SK-N-SH (cell line): ENCODE measurements at regions not wholly inside any gene's neighbourhood (a gene's known extent, or its start where the extent isn't known, plus 50 kb on each side); places are given as distances from the start of the nearest gene placed in this dataset.

Experiments
- CTCF ChIA-PET: fragments of 300-600, 350-600 bp; formaldehyde crosslinking; extraction: SDS; loops from one replicate; lab custom pipeline; 2021; lab: Yijun Ruan, JAX
- POLR2A ChIA-PET: fragments of 350-600 bp; sonication (Branson Sonifier 250); formaldehyde crosslinking; extraction: SDS; loops from one replicate; lab custom pipeline; 2020; ENCODE audit warnings: antibody characterized with exemption, inconsistent platforms; lab: Yijun Ruan, JAX
- DNase-seq: peaks from one replicate; pipeline ENCODE4 v3.0.0; 2012
- H2AFZ ChIP-seq: fragments of 200-600 bp; sonication (generic); 2 replicates; pipeline ENCODE4 v1.8.1; 2016; ENCODE audit warnings: antibody characterized with exemption, mild to moderate bottlenecking, low read depth
- H3F3A ChIP-seq: fragments of 200-600 bp; sonication (generic); replicated peaks from 2 replicates; pipeline ENCODE3; 2016; ENCODE audit warnings: antibody characterized with exemption, mild to moderate bottlenecking; ENCODE audit not compliant: insufficient read depth
- H3K27ac ChIP-seq, 2 experiments: fragments of 200-500 bp in 1 of 2; fragments of 200-600 bp in 1 of 2; sonication (Bioruptor generic) in 1 of 2; sonication (generic), shearing (Covaris generic) in 1 of 2; 2 replicates each; pipeline versions ENCODE4 v1.5.1 to v1.6.1; 2014 to 2016; ENCODE audit warnings: low read depth in 2 of 2, inconsistent platforms in 1 of 2, low read length in 1 of 2, mild to moderate bottlenecking in 1 of 2, mixed read lengths in 1 of 2
- H3K27me3 ChIP-seq: fragments of 200-600 bp; sonication (generic), shearing (Covaris generic); 2 replicates; pipeline ENCODE4 v1.6.1; 2016; ENCODE audit warnings: mixed run types; ENCODE audit not compliant: insufficient read depth
- H3K36me3 ChIP-seq, 2 experiments: fragments of 200-500 bp in 1 of 2; fragments of 200-600 bp in 1 of 2; sonication (Bioruptor generic) in 1 of 2; sonication (generic) in 1 of 2; replicated peaks in 1 of 2; 2 replicates each; pipeline versions ENCODE3 to v1.5.1; 2014 to 2016; ENCODE audit warnings: low read length in 1 of 2, mild to moderate bottlenecking in 1 of 2; ENCODE audit not compliant: insufficient read depth in 2 of 2, control insufficient read depth in 1 of 2
- H3K4me1 ChIP-seq, 2 experiments: fragments of 200-500 bp in 1 of 2; fragments of 200-600 bp in 1 of 2; sonication (Bioruptor generic) in 1 of 2; sonication (generic), shearing (Covaris generic) in 1 of 2; 2 replicates each; pipeline versions ENCODE4 v1.5.1 to v1.6.1; 2014 to 2016; ENCODE audit warnings: low read depth in 1 of 2, low read length in 1 of 2, mixed run types in 1 of 2; ENCODE audit not compliant: insufficient read depth in 2 of 2, control insufficient read depth in 1 of 2
- H3K4me2 ChIP-seq: fragments of 200-600 bp; sonication (generic), shearing (Covaris generic); 2 replicates; pipeline ENCODE4 v1.6.1; 2017; ENCODE audit warnings: mixed run types
- H3K4me3 ChIP-seq, 2 experiments: fragments of 200-500 bp in 1 of 2; fragments of 200-600 bp in 1 of 2; sonication (Bioruptor generic) in 1 of 2; sonication (generic), shearing (Covaris generic) in 1 of 2; 2 replicates each; pipeline versions ENCODE4 v1.5.1 to v1.8.1; 2014 to 2016; ENCODE audit warnings: low read depth in 2 of 2, inconsistent platforms in 1 of 2, low read length in 1 of 2, mild to moderate bottlenecking in 1 of 2, mixed read lengths in 1 of 2, moderate library complexity in 1 of 2
- H3K79me2 ChIP-seq: fragments of 200-600 bp; sonication (generic); 2 replicates; pipeline ENCODE4 v1.8.1; 2017; ENCODE audit warnings: mild to moderate bottlenecking; ENCODE audit not compliant: insufficient read depth
- H3K9ac ChIP-seq: fragments of 200-600 bp; sonication (generic); 2 replicates; pipeline ENCODE4 v1.6.1; 2017; ENCODE audit warnings: mixed run types
- H3K9me2 ChIP-seq: fragments of 200-600 bp; sonication (generic); 2 replicates; pipeline ENCODE4 v1.6.1; 2017; ENCODE audit warnings: mixed run types
- H3K9me3 ChIP-seq: fragments of 200-600 bp; sonication (generic); 2 replicates; pipeline ENCODE4 v1.6.1; 2017; ENCODE audit warnings: mixed run types, mild to moderate bottlenecking, moderate library complexity
- H4K20me1 ChIP-seq: fragments of 200-600 bp; sonication (generic); 2 replicates; pipeline ENCODE4 v1.6.1; 2017; ENCODE audit warnings: mild to moderate bottlenecking, mixed run types; ENCODE audit not compliant: insufficient read depth
- EP300 ChIP-seq, 2 experiments: IDR thresholded peaks; 2 replicates each; pipeline versions ENCODE4 v1.4.0 to v1.6.1; 2012; ENCODE audit warnings: borderline replicate concordance in 1 of 2, low read depth in 1 of 2, low read length in 1 of 2
- EZH2phosphoT487 ChIP-seq: fragments of 200-600 bp; sonication (generic); IDR thresholded peaks from 2 replicates; pipeline ENCODE4 v1.6.1; 2017; ENCODE audit warnings: low read depth, mixed run types, mild to moderate bottlenecking, antibody characterized with exemption, moderate library complexity, borderline replicate concordance
- FOSL2 ChIP-seq: IDR thresholded peaks from 2 replicates; pipeline ENCODE4 v1.4.0; 2012; ENCODE audit warnings: low read depth, mild to moderate bottlenecking, moderate library complexity, borderline replicate concordance
- FOXM1 ChIP-seq: IDR thresholded peaks from 2 replicates; pipeline ENCODE4 v1.4.0; 2012; ENCODE audit warnings: low read depth, mild to moderate bottlenecking
- GABPA ChIP-seq: IDR thresholded peaks from 2 replicates; pipeline ENCODE4 v1.4.0; 2012; ENCODE audit warnings: low read depth, mild to moderate bottlenecking
- GATA2 ChIP-seq: sonication (generic); formaldehyde crosslinking; IDR thresholded peaks from 2 replicates; pipeline ENCODE4 v1.5.0; 2020; ENCODE audit warnings: mild to moderate bottlenecking, missing genetic modification reagents
- JUND ChIP-seq: IDR thresholded peaks from 2 replicates; pipeline ENCODE4 v1.4.0; 2012
- MEF2A ChIP-seq: IDR thresholded peaks from 2 replicates; pipeline ENCODE4 v1.4.0; 2012; ENCODE audit warnings: low read depth, borderline replicate concordance
- RFX5 ChIP-seq: IDR thresholded peaks from 2 replicates; pipeline ENCODE4 v1.6.1; 2012; ENCODE audit warnings: mild to moderate bottlenecking, improper control_type of control experiment, low read length
- RXRA ChIP-seq: IDR thresholded peaks from 2 replicates; pipeline ENCODE4 v1.4.0; 2012; ENCODE audit warnings: low read depth, mild to moderate bottlenecking, borderline replicate concordance
- SIN3A ChIP-seq: IDR thresholded peaks from 2 replicates; pipeline ENCODE4 v1.6.1; 2012; ENCODE audit warnings: low read depth, mild to moderate bottlenecking, low read length, moderate library complexity, borderline replicate concordance
- TEAD4 ChIP-seq: IDR thresholded peaks from 2 replicates; pipeline ENCODE4 v1.4.0; 2012; ENCODE audit warnings: mild to moderate bottlenecking, borderline replicate concordance; ENCODE audit not compliant: insufficient read depth
- USF1 ChIP-seq: IDR thresholded peaks from 2 replicates; pipeline ENCODE4 v1.4.0; 2012; ENCODE audit warnings: low read depth, borderline replicate concordance
- YY1 ChIP-seq: IDR thresholded peaks from 2 replicates; pipeline ENCODE4 v1.4.0; 2012; ENCODE audit warnings: low read depth, mild to moderate bottlenecking
- ZBTB33 ChIP-seq: IDR thresholded peaks from 2 replicates; pipeline ENCODE4 v1.4.0; 2012; ENCODE audit warnings: low read depth, borderline replicate concordance
- WGBS: methylation state at CpG from one replicate; pipeline ENCODE4 v1.1.6; 2017; ENCODE audit warnings: low lambda C conversion rate; 5-methylcytosine and 5-hydroxymethylcytosine counted together
- TF ChIP-seq, protein P1 (sequence below): IDR thresholded peaks from 2 replicates; pipeline ENCODE4; 2012
- TF ChIP-seq, protein P2 (sequence below): fragments of 200-600 bp; sonication (generic); IDR thresholded peaks from 2 replicates; pipeline ENCODE4 v1.6.1; 2017; ENCODE audit warnings: antibody characterized with exemption, mild to moderate bottlenecking, moderate library complexity
- TF ChIP-seq, protein P3 (sequence below): IDR thresholded peaks from 2 replicates; pipeline ENCODE4 v1.4.0; 2012; ENCODE audit warnings: low read depth

GRCh38 chr4:111208970-111209369, 586.1 kb upstream of the PITX2 start:
- Histone ChIP-seq H3K27ac (no peak overlapping the region), H2AFZ (no peak overlapping the region), H4K20me1 (no peaks in the 10 kb centered on the region), H3K9me3 (no peaks in the 10 kb centered on the region), H3K79me2 (no peaks in the 10 kb centered on the region), H3K9me2 (no peaks in the 10 kb centered on the region), H3F3A (no peaks in the 10 kb centered on the region), H3K4me2 (no peak overlapping the region), H3K27me3 (no peaks in the 10 kb centered on the region), H3K36me3 (no peaks in the 10 kb centered on the region), H3K4me1 (peaks cover 0 to 7% of the 10 kb centered on the region in 2 experiments; a peak in 2 of 4 replicates), H3K4me3 (no peak overlapping the region), H3K9ac (no peak overlapping the region)
- WGBS: 59% methylated on average over 6 of the region's 6 CpGs
- ChIA-PET POLR2A (no interaction called here), CTCF (no interaction called here)
- TF ChIP-seq, protein P1, sequence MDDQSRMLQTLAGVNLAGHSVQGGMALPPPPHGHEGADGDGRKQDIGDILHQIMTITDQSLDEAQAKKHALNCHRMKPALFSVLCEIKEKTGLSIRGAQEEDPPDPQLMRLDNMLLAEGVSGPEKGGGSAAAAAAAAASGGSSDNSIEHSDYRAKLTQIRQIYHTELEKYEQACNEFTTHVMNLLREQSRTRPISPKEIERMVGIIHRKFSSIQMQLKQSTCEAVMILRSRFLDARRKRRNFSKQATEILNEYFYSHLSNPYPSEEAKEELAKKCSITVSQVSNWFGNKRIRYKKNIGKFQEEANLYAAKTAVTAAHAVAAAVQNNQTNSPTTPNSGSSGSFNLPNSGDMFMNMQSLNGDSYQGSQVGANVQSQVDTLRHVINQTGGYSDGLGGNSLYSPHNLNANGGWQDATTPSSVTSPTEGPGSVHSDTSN: no peak
- TF ChIP-seq GABPA (no peak), RFX5 (no peak), GATA2 (no peak), FOSL2 (no peak), EP300 (IDR thresholded peaks at IDR 0.05; ENCODE audit: borderline replicate concordance in 1 of 2, low read depth in 1 of 2, low read length in 1 of 2) (no peak), FOXM1 (no peak), RXRA (no peak), USF1 (no peak)
- no peak for DNase-seq

DNA sequence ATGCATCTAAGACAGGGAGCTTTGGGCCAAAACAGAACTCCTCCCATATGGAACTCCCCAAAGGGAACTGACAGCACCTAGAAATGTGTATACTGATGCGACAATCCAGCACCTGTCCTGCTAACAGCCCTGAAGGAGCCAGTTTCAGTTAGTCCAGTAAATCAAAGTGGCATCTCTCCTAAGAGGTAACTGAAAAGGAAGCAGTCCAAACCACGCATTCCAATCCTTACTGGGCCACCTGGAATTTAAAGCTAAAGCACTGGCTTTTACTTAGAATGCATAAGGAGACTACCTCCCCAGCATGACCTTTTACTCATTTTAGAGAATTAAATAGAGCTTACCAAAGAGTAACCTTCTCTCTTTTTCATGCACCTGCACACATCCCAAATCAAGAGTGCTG, 586.8 kb upstream of the PITX2 start:
- H3K79me2 ChIP-seq: no peaks in the 10 kb centered on the region
- ChIA-PET POLR2A (no interaction called here), CTCF (no interaction called here)
- H3F3A ChIP-seq: no peaks in the 10 kb centered on the region
- H3K4me2 ChIP-seq: no peak overlapping the region
- H3K27me3 ChIP-seq: no peaks in the 10 kb centered on the region
- no peaks in the 10 kb centered on the region for H3K36me3 ChIP-seq
- H3K9ac ChIP-seq: no peak overlapping the region
- no peaks in the 10 kb centered on the region for H4K20me1 ChIP-seq
- no peaks in the 10 kb centered on the region for H3K9me2 ChIP-seq
- H3K9me3 ChIP-seq: no peaks in the 10 kb centered on the region
- no peak overlapping the region for H3K27ac ChIP-seq
- DNase-seq: no peak
- TF ChIP-seq, protein P2, sequence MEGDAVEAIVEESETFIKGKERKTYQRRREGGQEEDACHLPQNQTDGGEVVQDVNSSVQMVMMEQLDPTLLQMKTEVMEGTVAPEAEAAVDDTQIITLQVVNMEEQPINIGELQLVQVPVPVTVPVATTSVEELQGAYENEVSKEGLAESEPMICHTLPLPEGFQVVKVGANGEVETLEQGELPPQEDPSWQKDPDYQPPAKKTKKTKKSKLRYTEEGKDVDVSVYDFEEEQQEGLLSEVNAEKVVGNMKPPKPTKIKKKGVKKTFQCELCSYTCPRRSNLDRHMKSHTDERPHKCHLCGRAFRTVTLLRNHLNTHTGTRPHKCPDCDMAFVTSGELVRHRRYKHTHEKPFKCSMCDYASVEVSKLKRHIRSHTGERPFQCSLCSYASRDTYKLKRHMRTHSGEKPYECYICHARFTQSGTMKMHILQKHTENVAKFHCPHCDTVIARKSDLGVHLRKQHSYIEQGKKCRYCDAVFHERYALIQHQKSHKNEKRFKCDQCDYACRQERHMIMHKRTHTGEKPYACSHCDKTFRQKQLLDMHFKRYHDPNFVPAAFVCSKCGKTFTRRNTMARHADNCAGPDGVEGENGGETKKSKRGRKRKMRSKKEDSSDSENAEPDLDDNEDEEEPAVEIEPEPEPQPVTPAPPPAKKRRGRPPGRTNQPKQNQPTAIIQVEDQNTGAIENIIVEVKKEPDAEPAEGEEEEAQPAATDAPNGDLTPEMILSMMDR: no peak
- TF ChIP-seq MEF2A: no peak
- TF ChIP-seq SIN3A: no peak
- TF ChIP-seq GABPA: no peak
- TF ChIP-seq YY1: no peak
- TF ChIP-seq ZBTB33: no peak
- TF ChIP-seq TEAD4: no peak
- TF ChIP-seq, protein P1: no peak
- no peak for TF ChIP-seq EZH2phosphoT487
- TF ChIP-seq, protein P3, sequence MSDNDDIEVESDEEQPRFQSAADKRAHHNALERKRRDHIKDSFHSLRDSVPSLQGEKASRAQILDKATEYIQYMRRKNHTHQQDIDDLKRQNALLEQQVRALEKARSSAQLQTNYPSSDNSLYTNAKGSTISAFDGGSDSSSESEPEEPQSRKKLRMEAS: no peak
- TF ChIP-seq GATA2: no peak
- TF ChIP-seq JUND: no peak
- H3K4me1 ChIP-seq: peaks cover 0 to 5% of the 10 kb centered on the region in 2 experiments; a peak in 2 of 4 replicates
- H3K4me3 ChIP-seq: no peak overlapping the region
- WGBS: 0% methylated on average over 2 of the region's 2 CpGs
- H2AFZ ChIP-seq: no peak overlapping the region
